ENCODE measurements at regions not wholly inside any gene's neighbourhood (a gene's known extent, or its start where the extent isn't known, plus 50 kb on each side); places are given as distances from the start of the nearest gene placed in this dataset.

DNA sequence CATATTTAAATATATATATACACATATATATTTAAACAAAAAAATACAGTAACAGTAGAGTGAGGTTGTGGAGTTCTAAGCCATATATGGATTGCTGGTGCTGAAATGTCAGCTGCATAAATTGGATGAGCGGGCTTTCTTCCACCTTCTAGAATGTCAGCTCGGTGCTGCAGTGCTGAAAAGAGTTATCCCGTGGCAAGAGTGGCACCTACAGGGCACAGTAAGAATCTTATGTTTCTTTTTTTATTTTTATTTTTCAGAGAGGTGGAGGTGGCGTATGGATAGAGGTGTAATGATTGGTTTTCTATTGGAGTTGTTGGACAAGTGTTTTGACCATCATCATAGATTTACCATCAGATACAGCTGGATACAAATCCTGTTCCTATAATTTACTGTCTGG lies 86.2 kb upstream of the DYNC1I1 start:
- TF ChIP-seq, protein P1, sequence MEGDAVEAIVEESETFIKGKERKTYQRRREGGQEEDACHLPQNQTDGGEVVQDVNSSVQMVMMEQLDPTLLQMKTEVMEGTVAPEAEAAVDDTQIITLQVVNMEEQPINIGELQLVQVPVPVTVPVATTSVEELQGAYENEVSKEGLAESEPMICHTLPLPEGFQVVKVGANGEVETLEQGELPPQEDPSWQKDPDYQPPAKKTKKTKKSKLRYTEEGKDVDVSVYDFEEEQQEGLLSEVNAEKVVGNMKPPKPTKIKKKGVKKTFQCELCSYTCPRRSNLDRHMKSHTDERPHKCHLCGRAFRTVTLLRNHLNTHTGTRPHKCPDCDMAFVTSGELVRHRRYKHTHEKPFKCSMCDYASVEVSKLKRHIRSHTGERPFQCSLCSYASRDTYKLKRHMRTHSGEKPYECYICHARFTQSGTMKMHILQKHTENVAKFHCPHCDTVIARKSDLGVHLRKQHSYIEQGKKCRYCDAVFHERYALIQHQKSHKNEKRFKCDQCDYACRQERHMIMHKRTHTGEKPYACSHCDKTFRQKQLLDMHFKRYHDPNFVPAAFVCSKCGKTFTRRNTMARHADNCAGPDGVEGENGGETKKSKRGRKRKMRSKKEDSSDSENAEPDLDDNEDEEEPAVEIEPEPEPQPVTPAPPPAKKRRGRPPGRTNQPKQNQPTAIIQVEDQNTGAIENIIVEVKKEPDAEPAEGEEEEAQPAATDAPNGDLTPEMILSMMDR (conservative IDR thresholded peaks at IDR 0.05; ENCODE audit: low read depth, low read length) = peak; percentile 61
- no peak for TF ChIP-seq POLR2A (IDR thresholded peaks at IDR 0.05; ENCODE audit: low read depth, low read length)
- TF ChIP-seq RCOR1 (IDR thresholded peaks at IDR 0.05; ENCODE audit: insufficient replicate concordance, low read length) = no peak
- no peak for TF ChIP-seq MAZ (IDR thresholded peaks at IDR 0.05; ENCODE audit: borderline replicate concordance, low read depth, low read length)
- TF ChIP-seq SMC3 (IDR thresholded peaks at IDR 0.05; ENCODE audit: low read depth, low read length) = peak; percentile 51
